HG03571 (cell line): ENCODE measurements at regions not wholly inside any gene's neighbourhood (a gene's known extent, or its start where the extent isn't known, plus 50 kb on each side); places are given as distances from the start of the nearest gene placed in this dataset.

ENCODE experiments used
- ATAC-seq: cut with Tn5 transposase; IDR thresholded peaks from one replicate; pipeline ENCODE4 v1.9.1; 2021; ENCODE audit not compliant: unreplicated experiment

DNA sequence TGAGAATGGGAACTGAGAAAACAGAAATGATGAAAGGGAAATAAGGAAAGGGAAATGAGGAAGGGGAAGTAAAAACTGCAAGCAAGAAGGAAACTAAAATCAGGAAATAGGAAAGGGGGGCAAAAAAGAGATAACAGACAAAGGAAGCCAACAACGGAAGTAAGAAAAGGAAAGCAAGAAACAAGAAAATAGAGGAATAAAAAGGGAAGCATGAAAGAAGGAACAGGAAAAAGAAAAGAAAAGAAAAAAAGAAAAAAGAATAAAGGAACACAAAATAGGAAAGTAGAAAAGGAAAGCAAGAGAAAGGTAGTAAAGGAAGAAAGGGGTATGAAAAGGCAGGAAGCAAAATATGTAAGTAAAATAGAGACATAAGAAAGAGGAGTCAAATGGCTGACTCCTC lies 241.2 kb upstream of the NCKAP5 start:
- ATAC-seq: no peak

DNA sequence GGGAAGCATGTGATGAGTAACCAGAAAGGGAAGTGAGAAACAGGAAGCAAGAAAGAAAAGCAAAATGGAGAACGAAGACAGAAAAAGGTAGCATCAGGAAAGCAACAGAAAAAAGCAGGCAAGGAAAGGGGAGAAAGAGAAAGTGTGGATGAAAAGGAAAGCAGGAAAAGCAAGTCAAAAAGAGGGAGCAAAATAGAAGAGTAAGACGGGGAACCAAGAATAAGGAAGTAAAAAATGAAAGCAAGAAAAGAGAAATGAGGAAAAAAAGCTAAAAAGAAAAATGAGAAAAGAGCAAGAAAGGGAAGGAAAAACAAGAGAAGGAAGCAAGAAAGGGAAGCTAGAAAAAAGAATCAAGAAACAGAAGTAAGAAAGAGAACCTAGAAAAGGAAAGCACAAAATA lies 242.3 kb upstream of the NCKAP5 start:
- no peak for ATAC-seq

DNA sequence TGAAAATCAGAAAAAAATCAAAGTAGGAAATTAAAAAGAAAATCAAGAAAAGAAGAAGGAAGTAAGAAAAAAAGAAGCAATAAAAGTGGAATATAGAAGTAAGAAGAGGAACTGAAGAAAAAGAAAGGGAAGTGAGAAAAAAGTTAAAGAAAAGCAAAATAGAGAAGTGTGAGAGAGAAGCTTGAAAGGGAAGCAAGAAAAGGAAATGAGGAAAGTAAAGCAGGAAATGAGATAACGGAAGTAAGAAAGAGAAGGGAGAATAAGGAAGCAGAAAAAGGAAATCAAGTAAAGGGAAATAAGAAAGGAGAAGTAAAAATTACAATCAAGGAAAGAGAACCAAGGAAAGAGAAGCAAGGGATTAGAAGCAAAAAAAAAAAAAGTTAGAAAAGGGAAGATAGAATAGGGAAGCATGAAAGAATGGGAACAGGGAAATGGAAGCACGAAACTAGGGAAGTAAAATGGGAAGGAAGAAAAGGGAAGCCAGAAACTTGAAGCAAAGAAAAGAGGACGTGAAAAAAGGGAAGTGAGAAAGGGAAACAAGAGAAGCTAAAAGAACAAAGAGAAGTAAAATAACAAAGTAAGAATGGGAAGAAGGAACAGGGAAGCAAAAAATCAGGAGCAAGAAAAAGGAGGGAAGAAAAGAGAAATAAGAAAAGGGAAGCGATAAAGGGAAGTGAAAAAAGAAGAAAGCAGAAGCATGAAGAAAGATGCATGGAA lies 243.3 kb upstream of the NCKAP5 start:
- no peak for ATAC-seq

DNA sequence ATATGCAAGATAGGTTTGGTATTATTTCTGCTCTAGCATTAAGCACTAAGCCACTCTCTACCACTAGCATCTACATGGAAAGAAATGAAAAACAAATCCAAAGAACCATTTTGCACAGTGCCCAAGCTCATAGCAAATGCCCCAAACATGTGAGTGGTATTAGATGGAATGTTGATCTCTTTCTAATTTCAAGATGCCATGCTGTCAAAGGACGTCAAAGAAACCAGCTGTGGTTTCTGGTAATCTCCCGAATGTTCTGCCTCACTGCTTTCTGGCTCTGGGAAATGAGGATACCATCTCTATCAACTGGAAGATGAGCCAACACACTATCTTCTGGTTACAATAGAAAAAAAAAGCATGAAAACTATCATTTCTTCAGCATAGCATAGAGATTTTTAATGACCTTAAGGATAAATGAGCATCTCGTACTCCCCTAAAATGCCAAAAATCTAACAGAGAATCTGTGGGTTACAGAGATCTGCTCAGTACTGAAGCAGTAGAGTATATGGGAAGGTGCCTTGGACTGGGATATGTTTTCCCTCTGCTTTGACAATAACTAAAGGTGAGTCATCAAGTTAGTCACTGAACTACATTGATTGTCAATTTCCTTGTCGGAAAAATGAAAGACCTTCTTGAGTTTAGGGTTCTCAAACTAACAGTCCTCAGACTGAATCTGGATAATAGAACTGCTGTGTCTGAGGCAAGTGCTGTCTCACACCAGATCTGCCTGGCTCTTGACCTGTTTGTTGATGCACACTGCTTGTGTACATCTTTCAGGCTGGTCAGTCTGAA lies 244.8 kb upstream of the NCKAP5 start:
- ATAC-seq: no peak

DNA sequence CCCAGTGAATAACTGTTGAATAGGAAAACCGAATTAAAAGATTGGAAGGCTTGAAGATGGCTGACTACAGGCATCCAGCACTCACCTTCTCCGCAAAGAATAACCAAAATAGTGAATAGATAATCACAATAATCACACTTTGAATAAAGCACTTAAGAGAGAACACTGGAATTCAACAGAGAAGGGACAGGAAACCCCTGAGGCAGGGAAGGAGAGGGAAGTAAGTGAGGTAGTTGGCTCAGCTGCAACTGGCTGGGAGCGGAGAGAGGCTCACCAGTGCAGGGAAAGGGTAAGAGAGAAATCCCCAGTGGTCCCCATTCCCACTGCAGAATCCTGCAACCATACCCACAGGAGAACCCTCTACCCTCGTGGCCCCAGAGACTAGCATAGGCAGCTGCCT lies 246.6 kb upstream of the NCKAP5 start:
- ATAC-seq: no peak

DNA sequence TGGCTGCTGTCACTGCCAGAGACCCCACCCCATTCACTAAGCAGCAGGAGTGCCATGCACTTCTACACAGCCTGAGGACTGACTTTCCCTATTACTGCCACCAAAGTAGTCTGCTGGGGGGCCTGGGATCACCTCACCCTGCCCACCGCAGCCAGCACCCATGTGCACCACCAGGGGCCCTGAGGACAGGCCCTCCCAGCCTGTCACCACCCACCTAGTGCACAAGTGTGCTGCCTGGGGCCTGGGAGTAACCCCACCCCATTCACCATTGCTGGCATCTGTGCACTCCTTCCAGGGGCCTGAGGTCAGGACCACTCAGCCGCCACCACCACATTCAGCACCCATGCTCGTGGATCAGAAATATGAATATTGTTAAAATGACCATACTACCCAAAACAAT lies 247.8 kb upstream of the NCKAP5 start:
- no peak for ATAC-seq

DNA sequence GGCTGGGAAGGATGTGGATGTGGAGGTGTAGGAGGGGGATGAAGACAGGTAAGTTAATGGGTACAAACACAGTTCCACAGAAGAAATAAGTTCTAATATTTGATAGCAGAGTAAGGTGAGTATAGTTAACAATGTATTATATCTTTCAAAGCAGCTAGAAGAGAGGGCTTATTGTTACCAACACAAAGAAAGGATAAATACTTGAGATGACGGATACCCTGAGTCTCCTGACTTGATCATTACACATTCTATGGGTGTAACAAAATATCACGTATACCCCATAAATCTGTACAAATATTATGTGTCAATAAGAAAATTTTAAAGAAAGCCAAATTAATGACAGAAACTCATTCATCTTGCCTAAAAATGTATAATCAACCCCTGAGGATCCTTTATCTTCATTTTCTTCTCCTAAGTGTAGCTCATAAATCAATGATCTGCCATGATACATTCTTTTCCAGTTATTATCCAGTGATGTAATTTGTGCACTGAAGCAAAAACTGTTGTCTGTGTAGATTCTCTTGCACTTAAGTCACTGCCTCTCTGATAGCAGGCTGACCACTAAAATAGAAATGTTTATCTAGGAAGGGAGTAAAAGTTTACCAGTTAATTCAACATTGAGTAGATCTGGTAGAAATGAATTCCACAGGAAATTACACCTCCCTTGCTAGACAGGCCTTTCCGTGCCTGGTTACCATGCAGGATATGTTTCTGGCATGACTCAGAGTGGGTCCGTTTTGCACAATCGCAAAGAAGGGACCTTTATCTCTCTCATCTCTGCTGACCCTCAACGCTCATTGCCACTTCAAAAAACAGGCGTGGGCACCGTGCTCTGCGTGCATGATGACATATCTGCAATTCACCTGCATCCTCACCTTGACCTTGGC lies 249.7 kb upstream of the NCKAP5 start:
- ATAC-seq: no peak

DNA sequence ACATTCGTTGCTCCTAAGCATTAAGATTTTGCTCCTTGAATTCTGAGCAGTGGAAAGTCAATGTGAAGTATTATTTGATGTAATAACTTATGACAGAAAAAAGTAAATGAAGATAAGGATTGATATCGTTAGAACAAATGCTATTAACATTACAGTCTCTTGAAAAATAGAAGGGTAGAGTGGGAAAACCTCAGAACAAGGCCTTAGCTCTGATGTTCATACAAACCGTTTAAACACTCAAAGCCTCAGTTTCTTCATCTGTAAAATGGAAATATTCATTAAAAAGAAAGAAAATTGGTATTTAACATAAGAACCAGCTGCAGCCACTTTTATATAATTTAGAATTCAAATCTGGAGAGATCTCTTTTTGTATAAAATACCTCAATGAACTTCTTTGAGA lies 250.4 kb upstream of the NCKAP5 start:
- no peak for ATAC-seq

DNA sequence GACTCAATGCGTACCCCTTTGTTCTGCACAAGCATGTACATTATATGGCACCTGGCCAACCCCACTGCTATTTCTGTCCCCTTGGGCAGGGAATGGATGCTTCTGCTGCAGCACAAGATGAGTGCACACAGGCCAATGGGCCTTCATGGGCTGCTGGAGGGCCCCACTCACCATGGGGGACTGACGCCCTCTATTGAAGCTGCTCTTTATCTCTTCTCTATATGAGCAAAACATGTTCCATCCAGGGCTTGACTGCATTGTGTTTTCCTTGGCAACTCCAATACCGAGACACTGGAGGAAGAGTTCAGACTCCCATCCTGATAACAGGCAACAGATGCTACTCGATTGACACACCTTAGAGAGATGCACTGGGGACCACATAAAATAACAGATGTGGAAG lies 251.6 kb upstream of the NCKAP5 start:
- ATAC-seq: no peak

DNA sequence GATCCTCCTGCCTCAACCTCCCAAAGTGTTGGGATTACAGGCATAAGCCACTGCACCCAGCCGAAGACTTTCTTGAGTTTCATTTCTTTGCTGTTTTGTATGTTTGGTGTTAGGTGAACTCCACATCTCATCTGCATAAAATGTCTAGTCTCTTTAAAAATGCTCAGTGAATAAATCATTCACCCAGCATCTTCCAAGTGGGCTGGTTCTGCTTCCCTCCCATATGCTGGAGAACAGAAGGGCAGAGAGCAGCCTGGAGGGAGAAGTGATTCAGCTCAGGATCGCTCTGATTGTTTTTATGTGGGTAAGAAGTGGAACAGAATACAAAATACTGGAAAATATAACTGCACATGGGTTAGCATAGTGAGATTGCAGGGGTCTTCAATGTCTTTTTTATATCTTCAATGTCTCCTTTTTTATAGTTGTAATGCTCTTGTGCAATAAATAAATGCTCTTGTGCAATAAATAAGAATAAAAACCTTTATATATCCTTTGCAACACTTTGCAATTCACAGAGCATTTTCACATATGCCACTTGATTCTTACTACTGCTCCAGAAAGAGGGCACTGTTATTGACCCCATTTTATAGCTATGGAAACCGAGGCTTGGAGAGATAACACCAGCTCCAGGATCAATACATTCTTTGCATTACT lies 253.0 kb upstream of the NCKAP5 start:
- ATAC-seq: no peak

DNA sequence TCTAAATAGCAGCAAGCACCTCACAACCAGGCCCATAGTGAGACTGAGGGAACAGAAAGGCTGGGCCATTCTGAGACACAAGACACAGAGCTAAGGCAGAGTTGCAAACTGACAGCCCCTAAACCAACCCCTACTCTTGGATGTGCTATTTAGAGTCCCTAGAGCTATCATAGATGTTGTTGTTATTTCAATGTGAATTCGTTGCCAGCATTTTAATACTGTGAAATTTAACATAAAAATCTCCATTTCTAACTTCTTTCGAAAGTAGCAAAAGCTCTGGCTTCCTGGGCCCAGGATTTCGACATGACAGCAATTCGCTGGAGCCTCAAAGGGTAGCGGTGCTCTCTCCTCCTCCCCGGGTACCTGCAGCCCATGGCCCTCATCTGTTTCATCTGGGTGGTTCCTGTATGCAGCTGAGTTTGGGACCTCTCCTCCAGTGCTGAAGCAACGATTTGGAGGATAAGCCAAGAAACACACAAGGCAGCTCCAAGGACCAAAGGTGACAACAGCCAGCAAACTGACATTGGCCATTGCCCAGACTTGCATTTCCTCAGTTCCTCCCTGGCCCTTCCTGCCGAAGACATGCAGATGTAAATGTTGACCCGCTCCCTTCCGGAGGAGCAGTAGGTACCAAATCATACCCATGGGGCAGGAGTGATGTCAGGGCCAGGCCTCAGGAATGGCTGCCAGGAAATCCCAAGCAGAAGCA lies 254.4 kb upstream of the NCKAP5 start:
- ATAC-seq: no peak

DNA sequence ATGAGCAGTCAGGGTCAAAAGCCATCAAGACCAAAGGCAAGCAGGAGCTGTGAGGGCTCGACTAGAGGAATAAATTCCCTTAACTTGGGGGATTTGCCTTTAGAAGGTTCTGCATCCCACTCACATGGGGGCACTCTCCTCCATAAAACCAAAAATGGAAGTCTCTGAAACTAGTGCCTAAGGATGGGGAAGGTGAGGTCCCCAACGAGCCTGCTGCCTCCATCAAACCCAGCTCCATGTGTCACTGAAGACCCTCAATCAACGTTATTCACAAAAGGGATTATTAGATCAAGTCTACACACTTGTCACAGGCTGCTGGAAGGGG lies 254.9 kb upstream of the NCKAP5 start:
- no peak for ATAC-seq

DNA sequence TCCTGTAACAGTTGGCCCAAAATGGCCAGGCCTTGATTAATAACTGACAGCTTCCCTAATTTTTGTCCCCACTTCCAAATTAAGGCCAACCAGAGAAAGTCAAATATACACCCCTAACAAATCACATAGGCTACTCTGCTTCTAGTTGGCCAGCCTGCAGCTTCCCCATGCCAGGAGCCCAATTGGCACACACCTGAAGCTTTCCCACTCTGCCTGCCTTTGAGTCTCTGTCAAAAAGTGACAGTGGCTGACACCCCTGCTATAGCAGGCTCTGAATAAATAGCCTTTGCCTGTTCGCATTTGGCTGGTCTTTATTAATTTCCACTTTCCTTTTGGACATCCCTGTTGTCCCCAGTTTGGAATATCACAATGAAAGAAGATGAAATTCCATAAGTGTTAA lies 256.6 kb upstream of the NCKAP5 start:
- no peak for ATAC-seq

DNA sequence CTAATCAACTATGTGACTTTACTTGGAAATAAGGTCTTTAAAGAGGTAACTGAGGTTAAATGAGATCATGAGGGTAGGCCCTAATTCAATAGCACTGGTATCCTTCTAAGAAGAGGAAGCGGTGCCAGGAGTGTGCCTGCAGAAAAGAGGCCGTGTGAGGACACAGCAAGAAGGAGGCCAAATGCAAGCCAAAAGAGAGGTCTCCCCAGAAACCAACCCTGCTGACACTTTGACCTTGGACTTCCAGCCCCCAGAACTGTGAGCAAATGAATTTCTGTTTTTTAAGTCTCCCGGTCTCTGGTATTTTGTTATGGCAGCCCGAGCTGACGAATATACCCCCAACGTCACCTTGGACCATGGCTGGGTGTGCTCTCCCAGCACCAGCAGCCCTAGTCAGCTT lies 257.5 kb upstream of the NCKAP5 start:
- ATAC-seq: no peak

DNA sequence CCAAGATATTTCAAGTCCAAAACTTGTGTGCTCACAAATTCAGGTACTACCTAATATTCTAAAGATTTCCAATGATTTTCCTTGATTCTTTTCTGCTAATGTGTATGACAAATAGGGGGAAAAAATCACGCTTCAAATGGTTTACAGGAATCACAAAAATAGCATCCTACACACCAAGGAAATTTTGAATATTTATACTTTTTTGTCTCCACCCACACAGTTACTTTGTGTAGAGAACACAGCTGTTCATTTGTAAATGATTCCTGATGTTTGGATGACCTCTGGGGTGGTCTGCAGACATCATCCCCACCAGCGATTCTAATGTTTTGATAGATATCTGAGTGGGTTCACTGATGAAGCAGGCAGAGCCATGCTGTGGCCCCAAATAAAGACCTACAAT lies 260.6 kb upstream of the NCKAP5 start:
- no peak for ATAC-seq

DNA sequence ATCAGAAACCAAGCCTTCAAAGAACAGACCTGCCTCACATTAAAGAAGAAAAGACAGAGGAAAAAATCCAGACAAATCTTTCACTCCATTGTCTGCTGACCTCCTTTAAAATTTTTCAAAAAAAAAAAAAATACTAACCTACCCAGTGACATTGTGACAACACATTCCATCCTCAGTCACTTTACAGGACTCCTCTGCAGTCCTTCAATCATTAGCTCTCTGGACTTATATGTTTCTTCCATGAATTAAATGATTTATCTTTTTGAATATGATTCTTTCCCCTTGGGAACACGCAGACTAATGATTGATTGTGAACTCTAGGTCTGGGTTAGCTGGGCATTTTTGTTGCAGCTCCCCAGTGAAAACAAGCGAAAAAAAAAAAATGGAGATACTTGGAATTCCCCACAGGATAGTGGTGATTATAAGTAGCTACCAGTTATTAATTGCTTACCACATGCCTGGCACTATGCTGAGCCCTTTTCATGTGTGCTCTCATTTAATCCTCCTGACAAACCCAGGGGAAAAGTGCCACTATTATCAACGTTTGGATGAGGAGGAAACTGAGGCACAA lies 261.3 kb upstream of the NCKAP5 start:
- no peak for ATAC-seq

DNA sequence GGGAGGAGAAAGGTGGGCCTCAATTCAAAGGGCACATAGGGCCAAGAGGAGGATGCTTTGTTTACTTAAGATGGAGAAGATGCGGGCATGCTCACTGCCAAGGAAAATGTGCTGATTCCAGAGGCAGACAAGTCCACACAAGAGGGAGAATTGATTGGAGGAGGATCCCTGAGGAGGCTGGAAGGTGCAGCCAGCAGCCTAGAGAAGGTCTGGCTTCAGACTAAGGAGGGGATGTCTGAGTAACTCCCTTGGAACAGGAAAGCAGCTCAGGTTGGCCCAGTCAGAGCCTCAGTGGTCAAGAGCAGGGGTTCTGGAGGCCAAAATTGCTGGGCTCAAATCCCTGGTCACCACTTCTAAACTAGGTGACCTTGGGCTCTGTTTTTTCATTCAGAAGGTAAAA lies 265.5 kb upstream of the NCKAP5 start:
- no peak for ATAC-seq

DNA sequence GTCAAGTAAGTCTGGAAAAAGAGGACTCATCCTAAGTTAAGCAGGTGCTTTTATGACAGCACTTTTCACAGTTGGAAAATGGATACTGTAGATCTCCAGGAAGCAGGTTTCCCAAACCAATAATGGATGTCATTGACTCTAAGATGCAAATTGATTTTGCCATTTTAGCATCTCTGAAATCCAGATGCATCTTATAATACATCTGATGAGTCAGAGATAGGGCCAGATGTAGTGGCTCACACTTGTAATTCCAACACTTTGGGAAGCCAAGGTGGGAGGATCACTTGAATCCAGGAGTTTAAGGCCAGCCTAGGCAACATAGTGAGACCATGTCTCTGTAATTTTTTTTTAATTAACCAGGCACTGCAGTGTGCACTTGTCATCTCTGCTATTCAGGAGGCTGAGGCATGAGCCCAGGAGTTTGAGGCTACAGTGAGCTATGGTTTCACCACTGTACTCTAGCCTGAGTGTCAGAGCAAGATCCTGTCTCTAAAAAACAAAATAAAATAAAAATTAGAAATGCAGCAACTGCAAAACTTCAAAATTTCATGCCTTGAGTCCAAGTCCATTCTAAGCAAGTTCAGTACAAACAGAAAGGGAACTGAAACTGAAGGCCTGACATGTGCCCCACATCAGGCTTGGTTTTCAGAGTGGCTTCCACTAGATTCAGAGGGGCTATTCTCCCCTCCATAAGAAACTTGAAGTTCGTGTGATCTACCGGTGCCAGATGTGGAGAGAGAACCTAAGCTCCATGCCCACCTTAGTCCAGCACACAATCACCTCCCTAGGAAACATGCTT lies 267.8 kb upstream of the NCKAP5 start:
- ATAC-seq: no peak

DNA sequence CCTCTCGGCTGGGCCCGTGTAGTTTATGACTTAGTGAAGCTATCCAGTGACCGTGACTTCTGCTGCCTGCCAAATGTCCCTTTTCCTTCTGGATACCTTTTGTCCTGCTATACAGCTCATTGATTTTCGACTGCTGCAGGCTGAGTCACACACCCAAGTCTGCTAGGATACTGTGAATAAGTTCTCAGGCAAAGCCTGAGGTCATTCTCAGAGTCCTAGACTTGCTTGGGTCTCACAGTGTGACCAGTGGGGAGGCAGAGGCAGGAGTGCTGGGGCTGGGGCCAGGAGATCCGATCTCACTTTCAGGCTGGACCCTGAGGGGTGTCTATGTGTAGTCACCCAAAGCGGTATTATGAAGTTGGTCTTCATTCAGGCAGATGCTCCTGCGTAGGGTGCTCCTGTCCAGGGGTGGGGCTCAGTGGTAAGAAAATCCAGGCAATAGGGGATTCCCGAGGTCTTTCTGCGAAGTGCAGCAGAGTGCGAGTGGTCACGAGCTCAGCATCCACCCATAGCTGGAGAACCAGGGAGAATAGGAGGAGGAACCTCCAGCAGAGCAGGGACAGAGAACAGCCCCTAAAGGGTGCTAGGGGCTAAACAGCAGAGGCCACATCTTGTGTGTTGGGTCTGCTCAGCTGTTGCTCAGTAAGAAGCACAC lies 268.6 kb upstream of the NCKAP5 start:
- no peak for ATAC-seq
